LNCaP clone FGC (cell line): ENCODE measurements at regions not wholly inside any gene's neighbourhood (a gene's known extent, or its start where the extent isn't known, plus 50 kb on each side); places are given as distances from the start of the nearest gene placed in this dataset.

Experiments used
- DNase-seq: peaks from one replicate; pipeline ENCODE4 v3.0.0-alpha.2; 2011; ENCODE audit warnings: low read depth
- H3K4me3 ChIP-seq: 2 replicates; pipeline ENCODE4 v1.5.1; 2011; ENCODE audit warnings: mild to moderate bottlenecking, low read depth, low read length, control low read depth
- TF ChIP-seq, protein P1 (sequence below): IDR thresholded peaks from 2 replicates; pipeline ENCODE4 v1.5.1; 2012; ENCODE audit warnings: mild to moderate bottlenecking; ENCODE audit not compliant: control insufficient read depth, insufficient read depth; ENCODE audit errors: extremely low read depth

DNA sequence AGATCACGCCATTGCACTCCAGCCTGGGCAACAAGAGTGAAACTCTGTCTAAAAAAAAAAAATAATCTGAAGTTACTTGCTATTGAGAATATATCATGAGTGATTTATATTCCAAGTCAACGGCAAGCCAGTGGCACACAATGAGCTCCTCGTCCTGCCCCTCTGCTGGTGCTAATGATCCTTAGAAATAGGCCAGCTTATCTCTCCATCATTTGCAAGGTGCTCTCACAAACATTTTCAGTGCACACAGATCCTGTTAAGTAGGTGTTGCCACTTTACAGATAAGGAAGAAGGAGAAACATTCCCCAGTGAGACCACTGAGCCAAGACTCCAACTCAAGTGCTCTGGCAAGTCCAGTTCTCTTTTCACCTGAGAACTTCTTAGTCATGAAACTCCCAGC lies 91.3 kb upstream of the GPR45 start:
- no peak overlapping the region for H3K4me3 ChIP-seq
- TF ChIP-seq, protein P1, sequence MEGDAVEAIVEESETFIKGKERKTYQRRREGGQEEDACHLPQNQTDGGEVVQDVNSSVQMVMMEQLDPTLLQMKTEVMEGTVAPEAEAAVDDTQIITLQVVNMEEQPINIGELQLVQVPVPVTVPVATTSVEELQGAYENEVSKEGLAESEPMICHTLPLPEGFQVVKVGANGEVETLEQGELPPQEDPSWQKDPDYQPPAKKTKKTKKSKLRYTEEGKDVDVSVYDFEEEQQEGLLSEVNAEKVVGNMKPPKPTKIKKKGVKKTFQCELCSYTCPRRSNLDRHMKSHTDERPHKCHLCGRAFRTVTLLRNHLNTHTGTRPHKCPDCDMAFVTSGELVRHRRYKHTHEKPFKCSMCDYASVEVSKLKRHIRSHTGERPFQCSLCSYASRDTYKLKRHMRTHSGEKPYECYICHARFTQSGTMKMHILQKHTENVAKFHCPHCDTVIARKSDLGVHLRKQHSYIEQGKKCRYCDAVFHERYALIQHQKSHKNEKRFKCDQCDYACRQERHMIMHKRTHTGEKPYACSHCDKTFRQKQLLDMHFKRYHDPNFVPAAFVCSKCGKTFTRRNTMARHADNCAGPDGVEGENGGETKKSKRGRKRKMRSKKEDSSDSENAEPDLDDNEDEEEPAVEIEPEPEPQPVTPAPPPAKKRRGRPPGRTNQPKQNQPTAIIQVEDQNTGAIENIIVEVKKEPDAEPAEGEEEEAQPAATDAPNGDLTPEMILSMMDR: no peak
- no peak for DNase-seq

DNA sequence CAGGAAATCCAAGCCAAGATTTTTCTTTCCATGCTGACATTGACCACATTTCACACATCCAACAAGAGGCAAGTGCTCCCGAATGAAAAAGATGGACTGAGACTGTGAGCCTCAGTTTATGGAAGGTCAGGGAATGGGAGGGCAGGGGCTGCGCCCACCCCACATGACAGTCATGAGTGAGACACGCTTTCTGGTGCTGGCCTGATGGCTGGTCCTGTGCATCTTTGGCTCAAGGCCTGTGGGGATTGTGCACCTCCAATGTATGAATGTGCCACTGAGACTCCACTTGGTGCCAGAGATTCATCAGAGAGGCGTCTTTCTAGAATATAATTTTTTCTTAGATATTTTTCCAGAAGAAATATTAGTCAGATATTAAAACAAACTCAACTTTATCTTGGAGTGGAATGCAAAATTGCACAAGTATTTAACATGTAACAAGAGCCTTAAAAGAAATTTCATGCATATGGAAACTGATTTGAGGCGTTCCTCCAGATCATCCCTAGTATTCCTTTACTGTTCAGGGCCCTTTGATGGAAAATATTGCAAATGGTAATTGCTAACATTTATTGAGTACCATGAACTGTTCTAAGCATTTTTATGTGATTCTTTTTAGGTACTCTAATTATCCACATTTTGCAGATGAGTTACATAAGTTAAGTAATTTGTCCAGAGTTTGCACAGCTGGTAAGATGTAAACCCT lies 87.3 kb upstream of the GPR45 start:
- H3K4me3 ChIP-seq: no peak overlapping the region
- TF ChIP-seq, protein P1: no peak
- DNase-seq: no peak

DNA sequence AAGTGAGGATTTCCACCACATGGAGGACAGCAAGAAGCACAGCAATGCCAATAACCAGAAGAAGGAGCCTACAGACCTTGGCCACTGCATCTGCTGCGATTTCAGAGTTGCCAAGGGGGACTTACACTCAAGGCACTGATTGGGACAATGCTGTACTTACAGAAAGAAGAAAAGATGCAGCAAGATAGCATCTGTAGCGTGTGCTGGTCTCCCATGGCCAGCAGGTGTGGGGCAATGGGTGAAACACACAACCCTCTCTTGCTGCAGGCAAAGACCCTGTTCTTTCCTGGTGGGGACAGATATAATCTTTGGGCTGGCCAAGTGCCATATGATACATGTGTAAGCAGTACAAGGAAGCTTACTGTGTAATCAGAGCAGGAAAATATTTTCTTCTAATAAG lies 85.4 kb upstream of the GPR45 start:
- TF ChIP-seq, protein P1: no peak
- no peak for DNase-seq
- no peak overlapping the region for H3K4me3 ChIP-seq

DNA sequence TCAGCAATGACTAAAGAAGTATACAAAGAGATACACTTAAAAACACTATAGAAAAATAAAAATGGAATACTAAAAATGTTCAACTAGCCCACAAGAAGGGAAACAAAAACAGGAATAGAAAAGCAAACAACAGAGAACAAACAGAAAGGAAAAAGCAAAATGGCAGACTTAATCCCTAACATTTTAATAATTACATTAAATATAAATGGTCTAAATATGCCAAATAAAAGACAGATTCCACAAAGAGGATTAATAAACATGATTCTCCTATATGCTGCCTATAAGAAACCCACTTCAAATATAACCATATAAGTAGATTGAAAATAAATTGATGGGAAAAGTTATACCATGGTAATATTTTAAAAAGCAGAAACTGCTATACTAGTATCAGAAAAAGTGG lies 83.5 kb upstream of the GPR45 start:
- TF ChIP-seq, protein P1: no peak
- H3K4me3 ChIP-seq: no peak overlapping the region
- no peak for DNase-seq

DNA sequence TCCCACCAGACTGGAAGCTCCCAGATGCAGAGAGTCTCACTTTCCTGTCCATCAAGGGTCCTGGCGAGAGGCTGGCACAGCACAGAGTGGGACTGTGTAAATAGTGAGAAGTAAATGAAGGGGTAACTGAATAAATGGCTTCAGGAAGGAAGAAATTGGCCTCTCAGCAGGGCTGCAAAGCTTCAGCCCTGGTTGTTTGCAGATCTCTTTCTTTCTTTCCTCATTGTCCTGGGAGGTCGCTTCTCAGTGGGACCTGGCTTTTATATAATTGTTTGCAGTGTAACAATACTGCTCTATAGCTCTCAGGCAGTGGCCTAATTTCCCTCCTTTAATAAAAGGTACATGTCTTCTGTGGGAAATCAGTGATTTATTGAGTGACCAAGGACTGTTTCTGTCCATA lies 74.9 kb upstream of the GPR45 start:
- no peak overlapping the region for H3K4me3 ChIP-seq
- TF ChIP-seq, protein P1: no peak
- DNase-seq: no peak

DNA sequence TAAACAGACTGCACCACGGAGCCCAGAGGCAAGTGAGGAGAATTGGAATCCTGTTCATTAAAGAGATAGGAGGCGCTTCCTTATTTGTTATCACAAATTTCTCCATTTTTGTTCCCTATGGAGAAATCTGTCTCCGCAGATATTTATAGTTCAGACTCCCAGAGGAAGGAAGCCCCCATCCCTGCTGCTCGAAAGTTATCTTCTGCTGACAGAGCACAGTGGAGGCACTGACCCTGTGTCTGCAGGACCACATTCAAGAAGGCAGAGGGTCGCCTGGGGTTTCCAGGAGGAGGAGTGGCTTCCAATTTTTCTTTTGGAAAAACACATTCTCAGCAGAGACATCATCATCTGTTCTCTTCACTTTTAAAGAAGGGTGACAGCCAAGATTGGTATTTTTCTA lies 73.0 kb upstream of the GPR45 start:
- TF ChIP-seq, protein P1: no peak
- no peak for DNase-seq
- no peak overlapping the region for H3K4me3 ChIP-seq

DNA sequence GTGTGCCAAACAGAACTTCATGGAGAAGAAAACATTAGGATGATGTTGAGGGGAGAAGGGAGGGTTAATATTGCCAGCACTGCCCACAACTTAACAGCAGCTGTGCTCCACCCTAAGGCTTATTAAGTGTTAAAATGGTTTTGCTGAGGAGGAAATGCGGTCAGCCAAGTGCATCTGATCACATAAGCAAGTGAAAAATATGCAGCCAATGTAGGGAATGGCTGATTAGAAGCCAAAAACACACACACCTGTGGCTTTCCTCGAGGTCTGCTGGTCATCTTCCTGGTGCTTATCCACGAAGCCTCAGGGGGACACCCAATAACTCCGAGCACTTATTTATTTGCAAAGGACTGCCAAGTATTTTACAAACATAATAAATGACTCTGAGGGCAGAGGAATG lies 66.3 kb upstream of the GPR45 start:
- TF ChIP-seq, protein P1: no peak
- peak; percentile 75 for DNase-seq
- no peak overlapping the region for H3K4me3 ChIP-seq
